Kidney epithelial cell (primary cell): ENCODE measurements at regions not wholly inside any gene's neighbourhood (a gene's known extent, or its start where the extent isn't known, plus 50 kb on each side); places are given as distances from the start of the nearest gene placed in this dataset.

Source experiments
- DNase-seq: peaks from one replicate; pipeline ENCODE4 v3.0.0-alpha.2; 2010; ENCODE audit warnings: low read depth
- H3K27me3 ChIP-seq: 2 replicates; pipeline ENCODE4 v1.6.0; 2011; ENCODE audit warnings: low read length; ENCODE audit not compliant: control insufficient read depth, insufficient read depth
- H3K36me3 ChIP-seq: 2 replicates; pipeline ENCODE4 v1.5.1; 2011; ENCODE audit warnings: low read length; ENCODE audit not compliant: control insufficient read depth, insufficient read depth
- H3K4me3 ChIP-seq: 2 replicates; pipeline ENCODE4 v1.5.1; 2011; ENCODE audit warnings: low read depth, mild to moderate bottlenecking, control low read depth, low read length
- CTCF ChIP-seq: IDR thresholded peaks from 2 replicates; pipeline ENCODE4 v1.5.1; 2011; ENCODE audit warnings: mild to moderate bottlenecking, moderate library complexity, low read length, control low read depth, inconsistent platforms; ENCODE audit not compliant: insufficient read depth, poor library complexity, severe bottlenecking

GRCh38 chr2:10215393-10215935 lies 87.2 kb upstream of the HPCAL1 start:
- H3K36me3 ChIP-seq = no peaks in the 10 kb centered on the region
- H3K27me3 ChIP-seq = no peaks in the 10 kb centered on the region
- TF ChIP-seq CTCF = no peak
- DNase-seq = no peak
- no peak overlapping the region for H3K4me3 ChIP-seq

- TF ChIP-seq CTCF = no peak
- DNase-seq = no peak
- Histone ChIP-seq H3K27me3 (no peaks in the 10 kb centered on the region), H3K4me3 (no peak overlapping the region), H3K36me3 (no peaks in the 10 kb centered on the region)
Observed at GRCh38 chr2:10216677-10217488, 85.8 kb upstream of the HPCAL1 start.

- no peaks in the 10 kb centered on the region for H3K36me3 ChIP-seq
Observed at GRCh38 chr2:10217489-10218435, 84.9 kb upstream of the HPCAL1 start.

GRCh38 chr2:10220045-10220901 lies 82.4 kb upstream of the HPCAL1 start:
- no peak for TF ChIP-seq CTCF
- Histone ChIP-seq H3K27me3 (peaks cover 2% of the 10 kb centered on the region), H3K36me3 (no peaks in the 10 kb centered on the region), H3K4me3 (no peak overlapping the region)
- DNase-seq = no peak

More at GRCh38 chr2:10217489-10218435, 84.9 kb upstream of the HPCAL1 start:
- TF ChIP-seq CTCF = no peak
- Histone ChIP-seq H3K27me3 (no peaks in the 10 kb centered on the region), H3K4me3 (no peak overlapping the region)
- DNase-seq = no peak

GRCh38 chr2:10220902-10221391 lies 81.8 kb upstream of the HPCAL1 start:
- peak; percentile 9 for DNase-seq
- Histone ChIP-seq H3K4me3 (no peak overlapping the region), H3K27me3 (peaks cover 2% of the 10 kb centered on the region), H3K36me3 (no peaks in the 10 kb centered on the region)
- no peak for TF ChIP-seq CTCF
